HepG2 (cell line): ENCODE measurements at regions not wholly inside any gene's neighbourhood (a gene's known extent, or its start where the extent isn't known, plus 50 kb on each side); places are given as distances from the start of the nearest gene placed in this dataset.

Experiments
- ATF7 ChIP-seq, 2 experiments: fragments of 450-650 bp in 1 of 2; sonication (generic) in 1 of 2; formaldehyde crosslinking in 1 of 2; IDR thresholded peaks; 2 replicates each; pipeline versions ENCODE4 v1.4.0 to v1.6.1; 2016 to 2020; ENCODE audit warnings: antibody characterized with exemption in 1 of 2, mild to moderate bottlenecking in 1 of 2, missing genetic modification reagents in 1 of 2
- CEBPB ChIP-seq: IDR thresholded peaks from 2 replicates; pipeline ENCODE4 v1.6.1; 2011; ENCODE audit warnings: low read depth, low read length, improper control_type of control experiment, borderline replicate concordance
- EZH2 ChIP-seq: conservative IDR thresholded peaks from 2 replicates; pipeline ENCODE4 v1.6.1; 2012; ENCODE audit warnings: mild to moderate bottlenecking, low read depth, low read length, moderate library complexity
- FIP1L1 ChIP-seq: fragments of 200-400 bp; formaldehyde crosslinking; IDR thresholded peaks from 2 replicates; pipeline ENCODE4 v1.6.1; 2018; ENCODE audit warnings: low read depth, mild to moderate bottlenecking, low read length, moderate library complexity, borderline replicate concordance; ENCODE audit not compliant: insufficient read depth
- HCFC1 ChIP-seq: fragments of 150-350 bp; IDR thresholded peaks from 2 replicates; pipeline ENCODE4 v1.6.1; 2014; ENCODE audit warnings: low read depth, low read length
- POLR2AphosphoS5 ChIP-seq: IDR thresholded peaks from 2 replicates; pipeline ENCODE4 v1.6.1; 2012; ENCODE audit warnings: low read depth, low read length
- SMC3 ChIP-seq: IDR thresholded peaks from 2 replicates; pipeline ENCODE4 v1.6.1; 2011; ENCODE audit warnings: low read length, improper control_type of control experiment
- ZNF619 ChIP-seq: sonication (generic); formaldehyde crosslinking; IDR thresholded peaks from 2 replicates; pipeline ENCODE4 v1.4.0; 2020; ENCODE audit warnings: mild to moderate bottlenecking, missing genetic modification reagents
- ZNF670 ChIP-seq: sonication (generic); formaldehyde crosslinking; IDR thresholded peaks from 2 replicates; pipeline ENCODE4 v1.8.0; 2022; ENCODE audit warnings: mild to moderate bottlenecking, missing genetic modification reagents, borderline replicate concordance
- ZNF678 ChIP-seq: sonication (generic); formaldehyde crosslinking; IDR thresholded peaks from 2 replicates; pipeline ENCODE4 v1.4.0; 2020; ENCODE audit warnings: mild to moderate bottlenecking, missing genetic modification reagents
- ZNF724P ChIP-seq: sonication (generic); formaldehyde crosslinking; IDR thresholded peaks from 2 replicates; pipeline ENCODE4 v1.8.0; 2022; ENCODE audit warnings: missing genetic modification reagents, borderline replicate concordance
- TF ChIP-seq, protein P1 (sequence below): sonication (generic); formaldehyde crosslinking; IDR thresholded peaks from 2 replicates; pipeline ENCODE4 v1.5.0; 2020; ENCODE audit warnings: mild to moderate bottlenecking, missing genetic modification reagents, moderate library complexity
- TF ChIP-seq, protein P2 (sequence below): sonication (generic); formaldehyde crosslinking; IDR thresholded peaks from 2 replicates; pipeline ENCODE4 v1.4.0; 2020; ENCODE audit warnings: missing genetic modification reagents
- TF ChIP-seq, protein P3 (sequence below): sonication (generic); formaldehyde crosslinking; IDR thresholded peaks from 2 replicates; pipeline ENCODE4 v1.4.0; 2020; ENCODE audit warnings: missing genetic modification reagents

- TF ChIP-seq, protein P1, sequence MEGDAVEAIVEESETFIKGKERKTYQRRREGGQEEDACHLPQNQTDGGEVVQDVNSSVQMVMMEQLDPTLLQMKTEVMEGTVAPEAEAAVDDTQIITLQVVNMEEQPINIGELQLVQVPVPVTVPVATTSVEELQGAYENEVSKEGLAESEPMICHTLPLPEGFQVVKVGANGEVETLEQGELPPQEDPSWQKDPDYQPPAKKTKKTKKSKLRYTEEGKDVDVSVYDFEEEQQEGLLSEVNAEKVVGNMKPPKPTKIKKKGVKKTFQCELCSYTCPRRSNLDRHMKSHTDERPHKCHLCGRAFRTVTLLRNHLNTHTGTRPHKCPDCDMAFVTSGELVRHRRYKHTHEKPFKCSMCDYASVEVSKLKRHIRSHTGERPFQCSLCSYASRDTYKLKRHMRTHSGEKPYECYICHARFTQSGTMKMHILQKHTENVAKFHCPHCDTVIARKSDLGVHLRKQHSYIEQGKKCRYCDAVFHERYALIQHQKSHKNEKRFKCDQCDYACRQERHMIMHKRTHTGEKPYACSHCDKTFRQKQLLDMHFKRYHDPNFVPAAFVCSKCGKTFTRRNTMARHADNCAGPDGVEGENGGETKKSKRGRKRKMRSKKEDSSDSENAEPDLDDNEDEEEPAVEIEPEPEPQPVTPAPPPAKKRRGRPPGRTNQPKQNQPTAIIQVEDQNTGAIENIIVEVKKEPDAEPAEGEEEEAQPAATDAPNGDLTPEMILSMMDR (CRISPR knock-in tag), result no peak
- TF ChIP-seq ZNF724P (CRISPR knock-in tag), result no peak
- TF ChIP-seq, protein P2, sequence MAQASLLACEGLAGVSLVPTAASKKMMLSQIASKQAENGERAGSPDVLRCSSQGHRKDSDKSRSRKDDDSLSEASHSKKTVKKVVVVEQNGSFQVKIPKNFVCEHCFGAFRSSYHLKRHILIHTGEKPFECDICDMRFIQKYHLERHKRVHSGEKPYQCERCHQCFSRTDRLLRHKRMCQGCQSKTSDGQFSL, result no peak
- no peak for TF ChIP-seq POLR2AphosphoS5
- no peak for TF ChIP-seq CEBPB
- no peak for TF ChIP-seq EZH2
- TF ChIP-seq, protein P3, sequence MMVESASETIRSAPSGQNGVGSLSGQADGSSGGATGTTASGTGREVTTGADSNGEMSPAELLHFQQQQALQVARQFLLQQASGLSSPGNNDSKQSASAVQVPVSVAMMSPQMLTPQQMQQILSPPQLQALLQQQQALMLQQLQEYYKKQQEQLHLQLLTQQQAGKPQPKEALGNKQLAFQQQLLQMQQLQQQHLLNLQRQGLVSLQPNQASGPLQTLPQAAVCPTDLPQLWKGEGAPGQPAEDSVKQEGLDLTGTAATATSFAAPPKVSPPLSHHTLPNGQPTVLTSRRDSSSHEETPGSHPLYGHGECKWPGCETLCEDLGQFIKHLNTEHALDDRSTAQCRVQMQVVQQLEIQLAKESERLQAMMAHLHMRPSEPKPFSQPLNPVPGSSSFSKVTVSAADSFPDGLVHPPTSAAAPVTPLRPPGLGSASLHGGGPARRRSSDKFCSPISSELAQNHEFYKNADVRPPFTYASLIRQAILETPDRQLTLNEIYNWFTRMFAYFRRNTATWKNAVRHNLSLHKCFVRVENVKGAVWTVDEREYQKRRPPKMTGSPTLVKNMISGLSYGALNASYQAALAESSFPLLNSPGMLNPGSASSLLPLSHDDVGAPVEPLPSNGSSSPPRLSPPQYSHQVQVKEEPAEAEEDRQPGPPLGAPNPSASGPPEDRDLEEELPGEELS (CRISPR knock-in tag), result no peak
- no peak for TF ChIP-seq ZNF670 (CRISPR knock-in tag)
- no peak for TF ChIP-seq HCFC1
- no peak for TF ChIP-seq FIP1L1
- no peak for TF ChIP-seq ZNF678 (CRISPR knock-in tag)
- TF ChIP-seq ZNF619, result no peak
- TF ChIP-seq SMC3, result no peak
- no peak for TF ChIP-seq ATF7 (IDR thresholded peaks at IDR 0.05)
- no peak for TF ChIP-seq ATF7 (CRISPR knock-in tag; IDR thresholded peaks at IDR 0.05)
Observed at GRCh38 chr11:109109571-109110315, 312.2 kb upstream of the C11orf87 start.
